IMR-90 (cell line): ENCODE measurements at regions not wholly inside any gene's neighbourhood (a gene's known extent, or its start where the extent isn't known, plus 50 kb on each side); places are given as distances from the start of the nearest gene placed in this dataset.

Source experiments
- ATAC-seq: fragments of 200-7000 bp; cut with Tn5 transposase; 2 replicates; pipeline ENCODE4 v1.9.1; 2020; ENCODE audit warnings: low read depth, mild to moderate bottlenecking, moderate library complexity
- BruUV-seq: library from RNA; stranded (reverse); fragments of 400-500 nt; replicated peaks from 2 replicates; lab custom pipeline; 2021; lab: Mats Ljungman, UMichigan
- CTCF ChIA-PET: fragments of 300-600 bp; formaldehyde crosslinking; extraction: SDS; loops from one replicate; lab custom pipeline; 2021; ENCODE audit warnings: antibody characterized with exemption; lab: Yijun Ruan, JAX
- POLR2A ChIA-PET: fragments of 300-600 bp; sonication (Branson Sonifier 250); formaldehyde crosslinking; loops from one replicate; lab custom pipeline; 2022; ENCODE audit warnings: antibody characterized with exemption; ENCODE audit not compliant: unreplicated experiment; lab: Charles Lee
- DNase-seq: peaks from one replicate; pipeline ENCODE4 v3.0.0; 2013
- H2AFZ ChIP-seq: replicated peaks from 2 replicates; pipeline ENCODE3; 2013; ENCODE audit warnings: low read length, mild to moderate bottlenecking; ENCODE audit not compliant: poor library complexity
- H2AK5ac ChIP-seq: 2 replicates; pipeline ENCODE4 v1.6.1; 2013; ENCODE audit warnings: low read depth, low read length, inconsistent platforms
- H2AK9ac ChIP-seq: replicated peaks from 2 replicates; pipeline ENCODE3; 2013; ENCODE audit warnings: mild to moderate bottlenecking, low read depth, low read length, moderate library complexity; ENCODE audit not compliant: poor library complexity
- H2BK120ac ChIP-seq: 2 replicates; pipeline ENCODE4 v1.6.1; 2013; ENCODE audit warnings: low read depth, low read length, inconsistent platforms
- H2BK15ac ChIP-seq: 3 replicates; pipeline ENCODE4 v1.6.1; 2013; ENCODE audit warnings: low read depth, low read length, inconsistent platforms
- H2BK20ac ChIP-seq: 2 replicates; pipeline ENCODE4 v1.6.1; 2013; ENCODE audit warnings: low read depth, mild to moderate bottlenecking, inconsistent platforms, low read length, moderate library complexity
- H2BK5ac ChIP-seq: 2 replicates; pipeline ENCODE4 v1.6.1; 2013; ENCODE audit warnings: mild to moderate bottlenecking, low read depth, low read length, inconsistent platforms; ENCODE audit not compliant: poor library complexity, severe bottlenecking
- H3K14ac ChIP-seq: replicated peaks from 2 replicates; pipeline ENCODE4 v1.6.1; 2013; ENCODE audit warnings: low read depth, low read length, inconsistent platforms
- H3K18ac ChIP-seq: 2 replicates; pipeline ENCODE4 v1.6.1; 2013; ENCODE audit warnings: low read depth, low read length, control low read depth
- H3K23ac ChIP-seq: 2 replicates; pipeline ENCODE4 v1.6.1; 2013; ENCODE audit warnings: low read depth, low read length, inconsistent platforms
- H3K27ac ChIP-seq: 2 replicates; pipeline ENCODE4 v1.5.1; 2013; ENCODE audit warnings: mild to moderate bottlenecking, control low read depth, low read length; ENCODE audit not compliant: insufficient read depth
- H3K27me3 ChIP-seq: 2 replicates; pipeline ENCODE4 v1.6.1; 2013; ENCODE audit warnings: low read length; ENCODE audit not compliant: control insufficient read depth, insufficient read depth
- H3K36me3 ChIP-seq: 2 replicates; pipeline ENCODE4 v1.6.1; 2013; ENCODE audit warnings: low read length, mixed read lengths; ENCODE audit not compliant: control insufficient read depth, insufficient read depth
- H3K4ac ChIP-seq: 2 replicates; pipeline ENCODE4 v1.6.1; 2013; ENCODE audit warnings: low read depth, low read length, inconsistent platforms
- H3K4me1 ChIP-seq: 2 replicates; pipeline ENCODE4 v1.6.1; 2013; ENCODE audit warnings: low read length, mixed read lengths; ENCODE audit not compliant: control insufficient read depth, insufficient read depth
- H3K4me2 ChIP-seq: 2 replicates; pipeline ENCODE4 v1.6.1; 2013; ENCODE audit warnings: low read depth, mild to moderate bottlenecking, control low read depth, low read length, moderate library complexity
- H3K4me3 ChIP-seq: 2 replicates; pipeline ENCODE4 v1.5.1; 2013; ENCODE audit warnings: low read depth, mild to moderate bottlenecking, control low read depth, low read length, moderate library complexity; ENCODE audit not compliant: insufficient read depth
- H3K56ac ChIP-seq: 2 replicates; pipeline ENCODE4 v1.6.1; 2013; ENCODE audit warnings: low read length, inconsistent platforms; ENCODE audit not compliant: insufficient read depth; ENCODE audit errors: extremely low read depth
- H3K79me1 ChIP-seq, 2 experiments: 2 replicates each; pipeline ENCODE4 v1.6.1; 2013; ENCODE audit warnings: low read length in 2 of 2, inconsistent platforms in 1 of 2, low read depth in 1 of 2
- H3K9ac ChIP-seq: 2 replicates; pipeline ENCODE4 v1.6.1; 2013; ENCODE audit warnings: low read depth, low read length, control low read depth
- H3K9me1 ChIP-seq: 2 replicates; pipeline ENCODE4 v1.6.1; 2013; ENCODE audit warnings: low read length, inconsistent platforms; ENCODE audit not compliant: insufficient read depth
- H3K9me3 ChIP-seq: 2 replicates; pipeline ENCODE4 v1.6.1; 2013; ENCODE audit warnings: low read length; ENCODE audit not compliant: control insufficient read depth, insufficient read depth
- H4K20me1 ChIP-seq: 2 replicates; pipeline ENCODE4 v1.6.1; 2013; ENCODE audit warnings: low read length, inconsistent platforms; ENCODE audit not compliant: insufficient read depth
- H4K5ac ChIP-seq: 2 replicates; pipeline ENCODE4 v1.6.1; 2013; ENCODE audit warnings: mild to moderate bottlenecking, low read depth, low read length, control low read depth
- H4K8ac ChIP-seq, 2 experiments: 2 replicates each; pipeline ENCODE4 v1.6.1; 2013; ENCODE audit warnings: low read depth in 2 of 2, low read length in 2 of 2, control low read depth in 1 of 2, inconsistent platforms in 1 of 2
- H4K91ac ChIP-seq: 2 replicates; pipeline ENCODE4 v1.6.1; 2013; ENCODE audit warnings: low read depth, low read length, inconsistent platforms; ENCODE audit not compliant: insufficient read depth
- BHLHE40 ChIP-seq: fragments of 150-350 bp; IDR thresholded peaks from 2 replicates; pipeline ENCODE4 v1.6.1; 2016; ENCODE audit warnings: mild to moderate bottlenecking, low read depth, low read length
- CEBPB ChIP-seq: IDR thresholded peaks from 2 replicates; pipeline ENCODE4 v1.6.1; 2012; ENCODE audit warnings: low read depth, low read length, improper control_type of control experiment
- CHD1 ChIP-seq: IDR thresholded peaks from 2 replicates; pipeline ENCODE4 v1.6.1; 2012; ENCODE audit warnings: low read depth, low read length, improper control_type of control experiment
- MXI1 ChIP-seq: IDR thresholded peaks from 2 replicates; pipeline ENCODE4 v1.6.1; 2012; ENCODE audit warnings: low read depth, mild to moderate bottlenecking, low read length, moderate library complexity, borderline replicate concordance
- NFE2L2 ChIP-seq: fragments of 150-350 bp; IDR thresholded peaks from 2 replicates; pipeline ENCODE4 v1.6.1; 2016; ENCODE audit warnings: low read depth, mild to moderate bottlenecking, low read length
- RCOR1 ChIP-seq: IDR thresholded peaks from 2 replicates; pipeline ENCODE4 v1.6.1; 2012; ENCODE audit warnings: mild to moderate bottlenecking, low read length, improper control_type of control experiment; ENCODE audit not compliant: insufficient replicate concordance
- RFX5 ChIP-seq: IDR thresholded peaks from 2 replicates; pipeline ENCODE4 v1.8.0; 2012; ENCODE audit warnings: low read depth, mild to moderate bottlenecking, low read length, moderate library complexity
- SMC3 ChIP-seq: fragments of 150-350 bp; IDR thresholded peaks from 2 replicates; pipeline ENCODE4 v1.6.1; 2016; ENCODE audit warnings: low read depth, mild to moderate bottlenecking, antibody characterized with exemption, low read length, moderate library complexity
- WGBS, 2 experiments: methylation state at CpG; one replicate each; pipeline versions ENCODE4 v1.1.5 to v1.1.7; 2013; ENCODE audit warnings: missing lambda C conversion rate in 2 of 2; ENCODE audit not compliant: insufficient read length in 1 of 2; ENCODE audit errors: extremely low coverage in 2 of 2; 5-methylcytosine and 5-hydroxymethylcytosine counted together
- dilution Hi-C: fragments of 300-500 bp; cut with HindIII; formaldehyde crosslinking; loops from one replicate; pipeline ENCODE4 v1.14.3; 2018; ENCODE audit warnings: low sequenced_read_pairs; ENCODE audit not compliant: unreplicated experiment
- in situ Hi-C: fragments of 300-500 bp; cut with MboI; formaldehyde crosslinking; loops from 3 replicates; pipeline ENCODE4 v1.14.3; 2019; ENCODE audit warnings: low sequenced_read_pairs, inconsistent platforms, mixed read lengths
- intact Hi-C: fragments of 100-400 bp; cut with micrococcal nuclease; formaldehyde crosslinking; loops from 2 replicates; pipeline ENCODE4 v1.10.0; 2022
- TF ChIP-seq, protein P1 (sequence below): fragments of 150-350 bp; IDR thresholded peaks from 2 replicates; pipeline ENCODE4 v1.6.1; 2016; ENCODE audit warnings: low read depth, mild to moderate bottlenecking, low read length, moderate library complexity, borderline replicate concordance
- TF ChIP-seq, protein P2 (sequence below): conservative IDR thresholded peaks from 2 replicates; pipeline ENCODE4 v1.5.1; 2012; ENCODE audit warnings: mild to moderate bottlenecking, low read depth, low read length, improper control_type of control experiment

DNA sequence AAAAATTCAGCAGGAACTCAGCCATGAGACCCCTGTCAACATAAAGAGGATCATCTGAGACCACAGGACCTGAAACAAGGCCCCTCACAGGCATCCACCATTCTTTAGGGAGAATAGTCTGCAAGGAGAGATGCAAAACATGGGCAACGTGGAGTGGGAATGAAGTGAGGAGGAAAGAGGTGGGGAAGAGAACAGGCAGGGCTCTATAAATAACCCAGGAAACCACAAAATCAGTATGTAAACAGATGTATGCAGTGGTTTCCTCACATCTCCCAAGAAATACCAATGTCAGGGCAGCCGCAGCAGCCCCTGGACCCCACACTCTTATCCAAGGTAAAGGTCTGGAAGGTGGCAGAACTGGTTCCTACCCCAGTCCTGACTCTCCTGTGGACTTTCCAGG is 168.5 kb downstream of the EN1 start:
- no peak for DNase-seq
- no peak overlapping the region for H4K8ac ChIP-seq
- intact Hi-C loops (no loop called here), in situ Hi-C loops (no loop called here), dilution Hi-C loops (no loop called here)
- H3K4me2 ChIP-seq: no peak overlapping the region
- no peak overlapping the region for H4K5ac ChIP-seq
- no peaks in the 10 kb centered on the region for H4K20me1 ChIP-seq
- no CpG with 5 or more reads among the region's 2 CpGs for WGBS, 2 experiments
- H3K27me3 ChIP-seq: peaks cover 2% of the 10 kb centered on the region; the same call in 1 of the 2 replicates
- CTCF ChIA-PET: no interaction called here
- no peak overlapping the region for H3K9ac ChIP-seq
- peak overlapping the region; percentile 42 for H2BK20ac ChIP-seq
- no peak overlapping the region for H3K56ac ChIP-seq
- no peaks in the 10 kb centered on the region for H3K9me3 ChIP-seq
- H3K23ac ChIP-seq: no peak overlapping the region
- no peak overlapping the region for H2BK15ac ChIP-seq
- peak overlapping the region; percentile 23 for H2AK9ac ChIP-seq
- peaks cover 4% of the 10 kb centered on the region; the same call in 1 of the 2 replicates for H3K4me1 ChIP-seq
- H3K4ac ChIP-seq: no peak overlapping the region
- no TSS peak for BruUV-seq
- TF ChIP-seq RCOR1: no peak
- TF ChIP-seq SMC3: no peak
- no peak for TF ChIP-seq CHD1
- TF ChIP-seq CEBPB: no peak
- TF ChIP-seq NFE2L2: no peak
- TF ChIP-seq MXI1: no peak
- TF ChIP-seq, protein P1, sequence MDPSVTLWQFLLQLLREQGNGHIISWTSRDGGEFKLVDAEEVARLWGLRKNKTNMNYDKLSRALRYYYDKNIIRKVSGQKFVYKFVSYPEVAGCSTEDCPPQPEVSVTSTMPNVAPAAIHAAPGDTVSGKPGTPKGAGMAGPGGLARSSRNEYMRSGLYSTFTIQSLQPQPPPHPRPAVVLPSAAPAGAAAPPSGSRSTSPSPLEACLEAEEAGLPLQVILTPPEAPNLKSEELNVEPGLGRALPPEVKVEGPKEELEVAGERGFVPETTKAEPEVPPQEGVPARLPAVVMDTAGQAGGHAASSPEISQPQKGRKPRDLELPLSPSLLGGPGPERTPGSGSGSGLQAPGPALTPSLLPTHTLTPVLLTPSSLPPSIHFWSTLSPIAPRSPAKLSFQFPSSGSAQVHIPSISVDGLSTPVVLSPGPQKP: no peak
- TF ChIP-seq BHLHE40: no peak
- TF ChIP-seq, protein P2, sequence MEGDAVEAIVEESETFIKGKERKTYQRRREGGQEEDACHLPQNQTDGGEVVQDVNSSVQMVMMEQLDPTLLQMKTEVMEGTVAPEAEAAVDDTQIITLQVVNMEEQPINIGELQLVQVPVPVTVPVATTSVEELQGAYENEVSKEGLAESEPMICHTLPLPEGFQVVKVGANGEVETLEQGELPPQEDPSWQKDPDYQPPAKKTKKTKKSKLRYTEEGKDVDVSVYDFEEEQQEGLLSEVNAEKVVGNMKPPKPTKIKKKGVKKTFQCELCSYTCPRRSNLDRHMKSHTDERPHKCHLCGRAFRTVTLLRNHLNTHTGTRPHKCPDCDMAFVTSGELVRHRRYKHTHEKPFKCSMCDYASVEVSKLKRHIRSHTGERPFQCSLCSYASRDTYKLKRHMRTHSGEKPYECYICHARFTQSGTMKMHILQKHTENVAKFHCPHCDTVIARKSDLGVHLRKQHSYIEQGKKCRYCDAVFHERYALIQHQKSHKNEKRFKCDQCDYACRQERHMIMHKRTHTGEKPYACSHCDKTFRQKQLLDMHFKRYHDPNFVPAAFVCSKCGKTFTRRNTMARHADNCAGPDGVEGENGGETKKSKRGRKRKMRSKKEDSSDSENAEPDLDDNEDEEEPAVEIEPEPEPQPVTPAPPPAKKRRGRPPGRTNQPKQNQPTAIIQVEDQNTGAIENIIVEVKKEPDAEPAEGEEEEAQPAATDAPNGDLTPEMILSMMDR: no peak
- no peak for TF ChIP-seq RFX5
- H2AK5ac ChIP-seq: no peak overlapping the region; the same call in 1 of the 2 replicates
- H2BK120ac ChIP-seq: no peak overlapping the region
- H3K14ac ChIP-seq: 0 out of 2 replicates have a peak overlapping the region, but pooled peaks have one; percentile 8
- peaks cover 3% of the 10 kb centered on the region; the same call in 1 of the 2 replicates for H3K9me1 ChIP-seq
- POLR2A ChIA-PET: no interaction called here
- H3K27ac ChIP-seq: no peak overlapping the region
- H2AFZ ChIP-seq: no peak overlapping the region
- no peak for ATAC-seq
- H3K4me3 ChIP-seq: no peak overlapping the region
- no peak overlapping the region for H2BK5ac ChIP-seq
- no peak overlapping the region for H4K91ac ChIP-seq
- H3K36me3 ChIP-seq: no peaks in the 10 kb centered on the region
- H3K79me1 ChIP-seq: no peaks in the 10 kb centered on the region
- no peak overlapping the region for H3K18ac ChIP-seq
